Osteocyte (in vitro differentiated cells): ENCODE measurements at regions not wholly inside any gene's neighbourhood (a gene's known extent, or its start where the extent isn't known, plus 50 kb on each side); places are given as distances from the start of the nearest gene placed in this dataset.
"Not testable (repeated sequence)": the region's sequence is repeated elsewhere in the genome, so short reads cannot be mapped to it uniquely, and the experiment has no call there.

Source experiments
- DNase-seq: peaks from one replicate; pipeline ENCODE4 v3.0.0; 2021; ENCODE audit warnings: mixed read lengths; ENCODE audit not compliant: unreplicated experiment; ENCODE audit errors: extremely low spot score
- H3K27ac Mint-ChIP-seq: one replicate; pipeline ENCODE4 v1.8.0; 2021; ENCODE audit warnings: mild to moderate bottlenecking, mixed read lengths; ENCODE audit not compliant: unreplicated experiment
- H3K27me3 Mint-ChIP-seq: one replicate; pipeline ENCODE4 v1.8.0; 2021; ENCODE audit warnings: mixed read lengths; ENCODE audit not compliant: unreplicated experiment
- H3K36me3 Mint-ChIP-seq: one replicate; pipeline ENCODE4 v1.8.0; 2021; ENCODE audit warnings: mixed read lengths; ENCODE audit not compliant: unreplicated experiment
- H3K4me1 Mint-ChIP-seq: one replicate; pipeline ENCODE4 v1.8.0; 2021; ENCODE audit warnings: mixed read lengths; ENCODE audit not compliant: unreplicated experiment
- H3K4me3 Mint-ChIP-seq: one replicate; pipeline ENCODE4 v1.8.0; 2021; ENCODE audit warnings: mild to moderate bottlenecking, moderate library complexity, mixed read lengths; ENCODE audit not compliant: unreplicated experiment
- H3K9me3 Mint-ChIP-seq: one replicate; pipeline ENCODE4 v1.8.0; 2021; ENCODE audit warnings: mixed read lengths; ENCODE audit not compliant: unreplicated experiment
- CTCF ChIP-seq: fragments of 200-600 bp; sonication (generic); IDR thresholded peaks from 2 replicates; pipeline ENCODE4 v1.5.0; 2021; ENCODE audit warnings: antibody characterized with exemption, mild to moderate bottlenecking, moderate library complexity

- Mint-ChIP-seq H3K9me3 (no peaks in the 10 kb centered on the region), H3K4me3 (no peak overlapping the region), H3K4me1 (peaks cover 7% of the 10 kb centered on the region), H3K27ac (no peak overlapping the region), H3K27me3 (no peaks in the 10 kb centered on the region), H3K36me3 (no peaks in the 10 kb centered on the region)
- no peak for DNase-seq
- no peak for TF ChIP-seq CTCF
Measured at GRCh38 chr20:53668992-53669391, 75.4 kb upstream of the ZNF217 start.

GRCh38 chr20:53666144-53666543 lies 72.5 kb upstream of the ZNF217 start:
- no peak for TF ChIP-seq CTCF
- Mint-ChIP-seq H3K9me3 (no peaks in the 10 kb centered on the region), H3K36me3 (no peaks in the 10 kb centered on the region), H3K4me3 (no peak overlapping the region), H3K27me3 (no peaks in the 10 kb centered on the region), H3K4me1 (peaks cover 5% of the 10 kb centered on the region), H3K27ac (no peak overlapping the region)
- DNase-seq, result no peak

GRCh38 chr20:53664121-53664520 lies 70.5 kb upstream of the ZNF217 start:
- H3K27me3 Mint-ChIP-seq, result no peaks in the 10 kb centered on the region
- no peak for TF ChIP-seq CTCF
- DNase-seq, result no peak
- H3K4me1 Mint-ChIP-seq, result peaks cover 13% of the 10 kb centered on the region
- no peak overlapping the region for H3K4me3 Mint-ChIP-seq
- no peaks in the 10 kb centered on the region for H3K36me3 Mint-ChIP-seq
- H3K9me3 Mint-ChIP-seq, result no peaks in the 10 kb centered on the region
- no peak overlapping the region for H3K27ac Mint-ChIP-seq

- not testable (repeated sequence) for H3K27me3 Mint-ChIP-seq, H3K4me3 Mint-ChIP-seq, DNase-seq, H3K36me3 Mint-ChIP-seq, H3K9me3 Mint-ChIP-seq, H3K27ac Mint-ChIP-seq
- peaks cover 13% of the 10 kb centered on the region for H3K4me1 Mint-ChIP-seq
Measured at GRCh38 chr20:53663521-53663920, 69.9 kb upstream of the ZNF217 start.

- Mint-ChIP-seq H3K36me3 (no peaks in the 10 kb centered on the region), H3K9me3 (no peaks in the 10 kb centered on the region), H3K4me1 (peaks cover 15% of the 10 kb centered on the region), H3K27me3 (no peaks in the 10 kb centered on the region), H3K4me3 (no peak overlapping the region), H3K27ac (no peak overlapping the region)
- no peak for DNase-seq
- TF ChIP-seq CTCF, result no peak
Measured at GRCh38 chr20:53662595-53662994, 69.0 kb upstream of the ZNF217 start.

- TF ChIP-seq CTCF, result no peak
- Mint-ChIP-seq H3K27ac (peak overlapping the region; percentile 29), H3K9me3 (no peaks in the 10 kb centered on the region), H3K4me3 (no peak overlapping the region), H3K27me3 (no peaks in the 10 kb centered on the region), H3K36me3 (no peaks in the 10 kb centered on the region), H3K4me1 (peaks cover 30% of the 10 kb centered on the region)
- no peak for DNase-seq
Measured at GRCh38 chr20:53660947-53661381, 67.3 kb upstream of the ZNF217 start.
